IMR-90 (cell line): ENCODE measurements at regions not wholly inside any gene's neighbourhood (a gene's known extent, or its start where the extent isn't known, plus 50 kb on each side); places are given as distances from the start of the nearest gene placed in this dataset.

ENCODE experiments used
- ATAC-seq: fragments of 200-7000 bp; cut with Tn5 transposase; 2 replicates; pipeline ENCODE4 v1.9.1; 2020; ENCODE audit warnings: low read depth, mild to moderate bottlenecking, moderate library complexity
- BruUV-seq: library from RNA; stranded (reverse); fragments of 400-500 nt; replicated peaks from 2 replicates; lab custom pipeline; 2021; lab: Mats Ljungman, UMichigan
- CTCF ChIA-PET: fragments of 300-600 bp; formaldehyde crosslinking; extraction: SDS; loops from one replicate; lab custom pipeline; 2021; ENCODE audit warnings: antibody characterized with exemption; lab: Yijun Ruan, JAX
- POLR2A ChIA-PET: fragments of 300-600 bp; sonication (Branson Sonifier 250); formaldehyde crosslinking; loops from one replicate; lab custom pipeline; 2022; ENCODE audit warnings: antibody characterized with exemption; ENCODE audit not compliant: unreplicated experiment; lab: Charles Lee
- DNase-seq: peaks from one replicate; pipeline ENCODE4 v3.0.0; 2013
- H2AFZ ChIP-seq: replicated peaks from 2 replicates; pipeline ENCODE3; 2013; ENCODE audit warnings: low read length, mild to moderate bottlenecking; ENCODE audit not compliant: poor library complexity
- H2AK5ac ChIP-seq: 2 replicates; pipeline ENCODE4 v1.6.1; 2013; ENCODE audit warnings: low read depth, low read length, inconsistent platforms
- H2AK9ac ChIP-seq: replicated peaks from 2 replicates; pipeline ENCODE3; 2013; ENCODE audit warnings: mild to moderate bottlenecking, low read depth, low read length, moderate library complexity; ENCODE audit not compliant: poor library complexity
- H2BK120ac ChIP-seq: 2 replicates; pipeline ENCODE4 v1.6.1; 2013; ENCODE audit warnings: low read depth, low read length, inconsistent platforms
- H2BK15ac ChIP-seq: 3 replicates; pipeline ENCODE4 v1.6.1; 2013; ENCODE audit warnings: low read depth, low read length, inconsistent platforms
- H2BK20ac ChIP-seq: 2 replicates; pipeline ENCODE4 v1.6.1; 2013; ENCODE audit warnings: low read depth, mild to moderate bottlenecking, inconsistent platforms, low read length, moderate library complexity
- H2BK5ac ChIP-seq: 2 replicates; pipeline ENCODE4 v1.6.1; 2013; ENCODE audit warnings: mild to moderate bottlenecking, low read depth, low read length, inconsistent platforms; ENCODE audit not compliant: poor library complexity, severe bottlenecking
- H3K14ac ChIP-seq: replicated peaks from 2 replicates; pipeline ENCODE4 v1.6.1; 2013; ENCODE audit warnings: low read depth, low read length, inconsistent platforms
- H3K18ac ChIP-seq: 2 replicates; pipeline ENCODE4 v1.6.1; 2013; ENCODE audit warnings: low read depth, low read length, control low read depth
- H3K23ac ChIP-seq: 2 replicates; pipeline ENCODE4 v1.6.1; 2013; ENCODE audit warnings: low read depth, low read length, inconsistent platforms
- H3K27ac ChIP-seq: 2 replicates; pipeline ENCODE4 v1.5.1; 2013; ENCODE audit warnings: mild to moderate bottlenecking, control low read depth, low read length; ENCODE audit not compliant: insufficient read depth
- H3K27me3 ChIP-seq: 2 replicates; pipeline ENCODE4 v1.6.1; 2013; ENCODE audit warnings: low read length; ENCODE audit not compliant: control insufficient read depth, insufficient read depth
- H3K36me3 ChIP-seq: 2 replicates; pipeline ENCODE4 v1.6.1; 2013; ENCODE audit warnings: low read length, mixed read lengths; ENCODE audit not compliant: control insufficient read depth, insufficient read depth
- H3K4ac ChIP-seq: 2 replicates; pipeline ENCODE4 v1.6.1; 2013; ENCODE audit warnings: low read depth, low read length, inconsistent platforms
- H3K4me1 ChIP-seq: 2 replicates; pipeline ENCODE4 v1.6.1; 2013; ENCODE audit warnings: low read length, mixed read lengths; ENCODE audit not compliant: control insufficient read depth, insufficient read depth
- H3K4me2 ChIP-seq: 2 replicates; pipeline ENCODE4 v1.6.1; 2013; ENCODE audit warnings: low read depth, mild to moderate bottlenecking, control low read depth, low read length, moderate library complexity
- H3K4me3 ChIP-seq: 2 replicates; pipeline ENCODE4 v1.5.1; 2013; ENCODE audit warnings: low read depth, mild to moderate bottlenecking, control low read depth, low read length, moderate library complexity; ENCODE audit not compliant: insufficient read depth
- H3K56ac ChIP-seq: 2 replicates; pipeline ENCODE4 v1.6.1; 2013; ENCODE audit warnings: low read length, inconsistent platforms; ENCODE audit not compliant: insufficient read depth; ENCODE audit errors: extremely low read depth
- H3K79me1 ChIP-seq, 2 experiments: 2 replicates each; pipeline ENCODE4 v1.6.1; 2013; ENCODE audit warnings: low read length in 2 of 2, inconsistent platforms in 1 of 2, low read depth in 1 of 2
- H3K9ac ChIP-seq: 2 replicates; pipeline ENCODE4 v1.6.1; 2013; ENCODE audit warnings: low read depth, low read length, control low read depth
- H3K9me1 ChIP-seq: 2 replicates; pipeline ENCODE4 v1.6.1; 2013; ENCODE audit warnings: low read length, inconsistent platforms; ENCODE audit not compliant: insufficient read depth
- H3K9me3 ChIP-seq: 2 replicates; pipeline ENCODE4 v1.6.1; 2013; ENCODE audit warnings: low read length; ENCODE audit not compliant: control insufficient read depth, insufficient read depth
- H4K20me1 ChIP-seq: 2 replicates; pipeline ENCODE4 v1.6.1; 2013; ENCODE audit warnings: low read length, inconsistent platforms; ENCODE audit not compliant: insufficient read depth
- H4K5ac ChIP-seq: 2 replicates; pipeline ENCODE4 v1.6.1; 2013; ENCODE audit warnings: mild to moderate bottlenecking, low read depth, low read length, control low read depth
- H4K8ac ChIP-seq, 2 experiments: 2 replicates each; pipeline ENCODE4 v1.6.1; 2013; ENCODE audit warnings: low read depth in 2 of 2, low read length in 2 of 2, control low read depth in 1 of 2, inconsistent platforms in 1 of 2
- H4K91ac ChIP-seq: 2 replicates; pipeline ENCODE4 v1.6.1; 2013; ENCODE audit warnings: low read depth, low read length, inconsistent platforms; ENCODE audit not compliant: insufficient read depth
- BHLHE40 ChIP-seq: fragments of 150-350 bp; IDR thresholded peaks from 2 replicates; pipeline ENCODE4 v1.6.1; 2016; ENCODE audit warnings: mild to moderate bottlenecking, low read depth, low read length
- CEBPB ChIP-seq: IDR thresholded peaks from 2 replicates; pipeline ENCODE4 v1.6.1; 2012; ENCODE audit warnings: low read depth, low read length, improper control_type of control experiment
- FOS ChIP-seq: fragments of 150-350 bp; IDR thresholded peaks from 2 replicates; pipeline ENCODE4 v1.6.1; 2016; ENCODE audit warnings: low read depth, low read length
- MAFK ChIP-seq: IDR thresholded peaks from 2 replicates; pipeline ENCODE4 v1.6.1; 2012; ENCODE audit warnings: low read depth, low read length, improper control_type of control experiment
- RAD21 ChIP-seq: IDR thresholded peaks from 2 replicates; pipeline ENCODE4 v1.6.1; 2012; ENCODE audit warnings: low read length, improper control_type of control experiment
- RFX5 ChIP-seq: IDR thresholded peaks from 2 replicates; pipeline ENCODE4 v1.8.0; 2012; ENCODE audit warnings: low read depth, mild to moderate bottlenecking, low read length, moderate library complexity
- SMC3 ChIP-seq: fragments of 150-350 bp; IDR thresholded peaks from 2 replicates; pipeline ENCODE4 v1.6.1; 2016; ENCODE audit warnings: low read depth, mild to moderate bottlenecking, antibody characterized with exemption, low read length, moderate library complexity
- USF2 ChIP-seq: fragments of 150-350 bp; IDR thresholded peaks from 2 replicates; pipeline ENCODE4 v1.6.1; 2017; ENCODE audit warnings: mild to moderate bottlenecking, antibody characterized with exemption, low read length, low read depth
- WGBS, 2 experiments: methylation state at CpG; one replicate each; pipeline versions ENCODE4 v1.1.5 to v1.1.7; 2013; ENCODE audit warnings: missing lambda C conversion rate in 2 of 2; ENCODE audit not compliant: insufficient read length in 1 of 2; ENCODE audit errors: extremely low coverage in 2 of 2; 5-methylcytosine and 5-hydroxymethylcytosine counted together
- dilution Hi-C: fragments of 300-500 bp; cut with HindIII; formaldehyde crosslinking; loops from one replicate; pipeline ENCODE4 v1.14.3; 2018; ENCODE audit warnings: low sequenced_read_pairs; ENCODE audit not compliant: unreplicated experiment
- in situ Hi-C: fragments of 300-500 bp; cut with MboI; formaldehyde crosslinking; loops from 3 replicates; pipeline ENCODE4 v1.14.3; 2019; ENCODE audit warnings: low sequenced_read_pairs, inconsistent platforms, mixed read lengths
- intact Hi-C: fragments of 100-400 bp; cut with micrococcal nuclease; formaldehyde crosslinking; loops from 2 replicates; pipeline ENCODE4 v1.10.0; 2022
- TF ChIP-seq, protein P1 (sequence below): fragments of 150-350 bp; IDR thresholded peaks from 2 replicates; pipeline ENCODE4 v1.6.1; 2016; ENCODE audit warnings: low read depth, mild to moderate bottlenecking, low read length, moderate library complexity, borderline replicate concordance

DNA sequence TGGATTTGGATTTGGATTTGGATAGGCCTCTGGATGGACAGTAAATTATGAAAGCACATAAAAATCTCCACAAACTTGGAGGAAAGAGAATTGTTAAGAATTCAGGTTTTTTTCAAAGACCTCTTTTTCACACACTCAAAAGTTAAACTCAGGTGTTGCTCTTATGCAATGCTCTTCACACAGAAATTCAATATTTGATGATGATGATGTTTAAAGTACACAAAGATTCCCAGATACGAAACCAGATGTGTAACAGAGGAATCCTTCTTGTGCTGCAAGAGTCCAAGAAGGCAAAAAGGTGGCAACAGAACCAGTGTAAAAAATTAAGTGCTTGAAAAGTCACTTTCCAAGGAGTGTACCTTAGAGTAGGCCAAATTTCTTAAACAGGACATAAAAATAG lies 75.8 kb upstream of the SPATS2L start:
- no peaks in the 10 kb centered on the region for H4K20me1 ChIP-seq
- no peak overlapping the region for H2BK120ac ChIP-seq
- no peaks in the 10 kb centered on the region for H3K9me3 ChIP-seq
- H3K27me3 ChIP-seq: peaks cover 3% of the 10 kb centered on the region; the same call in 1 of the 2 replicates
- no peak overlapping the region for H2BK5ac ChIP-seq
- no peak overlapping the region for H3K23ac ChIP-seq
- no peak overlapping the region for H2AFZ ChIP-seq
- H3K9me1 ChIP-seq: no peaks in the 10 kb centered on the region
- H3K14ac ChIP-seq: no peak overlapping the region
- H4K91ac ChIP-seq: no peak overlapping the region
- DNase-seq (no peak), ATAC-seq (no peak)
- in situ Hi-C loops (no loop called here), dilution Hi-C loops (no loop called here), intact Hi-C loops (no loop called here)
- BruUV-seq: no TSS peak
- no peak overlapping the region for H2BK15ac ChIP-seq
- no peak overlapping the region for H3K4me2 ChIP-seq
- no peaks in the 10 kb centered on the region for H3K4me1 ChIP-seq
- H3K79me1 ChIP-seq: no peaks in the 10 kb centered on the region
- no peak overlapping the region for H2BK20ac ChIP-seq
- no peak overlapping the region for H2AK5ac ChIP-seq
- H3K27ac ChIP-seq: no peak overlapping the region
- H4K8ac ChIP-seq: no peak overlapping the region
- no peak overlapping the region for H4K5ac ChIP-seq
- CTCF ChIA-PET: no interaction called here
- no peak overlapping the region for H3K56ac ChIP-seq
- H3K18ac ChIP-seq: no peak overlapping the region
- POLR2A ChIA-PET: no interaction called here
- H3K36me3 ChIP-seq: no peaks in the 10 kb centered on the region
- WGBS, 2 experiments: no CpG with 5 or more reads among the region's 1 CpG
- H3K4me3 ChIP-seq: no peak overlapping the region
- H2AK9ac ChIP-seq: no peak overlapping the region
- no peak overlapping the region for H3K4ac ChIP-seq
- TF ChIP-seq MAFK: no peak
- TF ChIP-seq RFX5: no peak
- no peak for TF ChIP-seq RAD21
- TF ChIP-seq, protein P1, sequence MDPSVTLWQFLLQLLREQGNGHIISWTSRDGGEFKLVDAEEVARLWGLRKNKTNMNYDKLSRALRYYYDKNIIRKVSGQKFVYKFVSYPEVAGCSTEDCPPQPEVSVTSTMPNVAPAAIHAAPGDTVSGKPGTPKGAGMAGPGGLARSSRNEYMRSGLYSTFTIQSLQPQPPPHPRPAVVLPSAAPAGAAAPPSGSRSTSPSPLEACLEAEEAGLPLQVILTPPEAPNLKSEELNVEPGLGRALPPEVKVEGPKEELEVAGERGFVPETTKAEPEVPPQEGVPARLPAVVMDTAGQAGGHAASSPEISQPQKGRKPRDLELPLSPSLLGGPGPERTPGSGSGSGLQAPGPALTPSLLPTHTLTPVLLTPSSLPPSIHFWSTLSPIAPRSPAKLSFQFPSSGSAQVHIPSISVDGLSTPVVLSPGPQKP: no peak
- no peak for TF ChIP-seq USF2
- TF ChIP-seq FOS: no peak
- no peak for TF ChIP-seq SMC3
- TF ChIP-seq BHLHE40: no peak
- no peak for TF ChIP-seq CEBPB
- no peak overlapping the region for H3K9ac ChIP-seq
